HCT116 (cell line): ENCODE measurements at regions not wholly inside any gene's neighbourhood (a gene's known extent, or its start where the extent isn't known, plus 50 kb on each side); places are given as distances from the start of the nearest gene placed in this dataset.

Source experiments
- ATAC-seq: fragments of 200-7000 bp; cut with Tn5 transposase; 2 replicates; pipeline ENCODE4 v1.9.1; 2020; ENCODE audit warnings: mild to moderate bottlenecking, moderate library complexity
- BruUV-seq: library from RNA; stranded (reverse); fragments of 400-500 nt; replicated peaks from 2 replicates; lab custom pipeline; 2021; lab: Mats Ljungman, UMichigan
- CTCF ChIA-PET: fragments of 300-600 bp; sonication (Branson Sonifier 250); formaldehyde crosslinking; loops from one replicate; lab custom pipeline; 2021; ENCODE audit warnings: antibody characterized with exemption; lab: Charles Lee
- POLR2A ChIA-PET: fragments of 300-600, 350-600 bp; sonication (Branson Sonifier 250); formaldehyde crosslinking; loops from one replicate; lab custom pipeline; 2021; ENCODE audit warnings: antibody characterized with exemption; lab: Charles Lee
- RAD21 ChIA-PET, 2 experiments: fragments of 300-600 bp; sonication (Branson Sonifier 250); formaldehyde crosslinking; loops; one replicate each; lab custom pipeline; 2023; ENCODE audit warnings: low total read pairs in 2 of 2; ENCODE audit not compliant: uncharacterized antibody in 2 of 2, unreplicated experiment in 2 of 2, low non-redundant PET in 1 of 2; lab: Charles Lee
- DNase-seq: peaks from one replicate; pipeline ENCODE4 v3.0.0-alpha.2; 2010; ENCODE audit warnings: low read depth, low spot score
- H2AFZ ChIP-seq: fragments of 200-600 bp; shearing (Covaris generic), sonication (generic); 2 replicates; pipeline ENCODE4 v1.6.1; 2017; ENCODE audit warnings: low read depth, mixed run types, mixed read lengths, antibody characterized with exemption, low read length; ENCODE audit not compliant: poor library complexity, severe bottlenecking
- H3K27ac ChIP-seq: 2 replicates; pipeline ENCODE4 v1.5.1; 2012; ENCODE audit warnings: low read depth, low read length
- H3K27me3 ChIP-seq: fragments of 200-600 bp; sonication (generic); 2 replicates; pipeline ENCODE4 v1.6.1; 2016; ENCODE audit warnings: mixed run types, low read length, mixed read lengths; ENCODE audit not compliant: insufficient read depth
- H3K36me3 ChIP-seq, 2 experiments: fragments of 200-500 bp in 1 of 2; fragments of 200-600 bp in 1 of 2; sonication (Bioruptor generic) in 1 of 2; sonication (generic) in 1 of 2; 2 replicates each; pipeline versions ENCODE4 v1.5.1 to v1.6.1; 2014 to 2016; ENCODE audit warnings: low read length in 2 of 2, inconsistent platforms in 1 of 2, mixed read lengths in 1 of 2, mixed run types in 1 of 2; ENCODE audit not compliant: insufficient read depth in 2 of 2, control insufficient read depth in 1 of 2
- H3K4me1 ChIP-seq, 2 experiments: fragments of 200-600 bp in 1 of 2; sonication (generic) in 1 of 2; 2 replicates each; pipeline versions ENCODE4 v1.5.1 to v1.6.1; 2012 to 2017; ENCODE audit warnings: low read length in 2 of 2, inconsistent platforms in 1 of 2, mild to moderate bottlenecking in 1 of 2, mixed read lengths in 1 of 2, mixed run types in 1 of 2, moderate library complexity in 1 of 2; ENCODE audit not compliant: insufficient read depth in 2 of 2, control insufficient read depth in 1 of 2
- H3K4me2 ChIP-seq: fragments of 200-600 bp; sonication (generic); 2 replicates; pipeline ENCODE4 v1.6.1; 2017; ENCODE audit warnings: mixed run types, low read length, mixed read lengths
- H3K4me3 ChIP-seq, 2 experiments: fragments of 200-600 bp in 1 of 2; sonication (generic) in 1 of 2; replicated peaks in 1 of 2; 2 replicates each; pipeline ENCODE4 v1.5.1; 2011 to 2016; ENCODE audit warnings: low read length in 2 of 2, control low read depth in 1 of 2, low read depth in 1 of 2, mild to moderate bottlenecking in 1 of 2, mixed read lengths in 1 of 2, mixed run types in 1 of 2
- H3K79me2 ChIP-seq: fragments of 200-600 bp; sonication (generic); 2 replicates; pipeline ENCODE4 v1.6.1; 2017; ENCODE audit warnings: mild to moderate bottlenecking, mixed run types, low read length, moderate library complexity, mixed read lengths; ENCODE audit not compliant: insufficient read depth
- H3K9ac ChIP-seq: fragments of 200-600 bp; sonication (generic); 2 replicates; pipeline ENCODE4 v1.6.1; 2016; ENCODE audit warnings: low read length, mixed read lengths
- H3K9me2 ChIP-seq: fragments of 200-600 bp; sonication (generic), shearing (Covaris generic); 2 replicates; pipeline ENCODE4 v1.6.1; 2017; ENCODE audit warnings: mixed run types, mild to moderate bottlenecking, moderate library complexity; ENCODE audit not compliant: insufficient read depth
- H3K9me3 ChIP-seq, 2 experiments: fragments of 200-500 bp in 1 of 2; fragments of 200-600 bp in 1 of 2; sonication (Bioruptor generic) in 1 of 2; sonication (generic) in 1 of 2; 2 replicates each; pipeline ENCODE4 v1.6.1; 2014 to 2017; ENCODE audit warnings: low read length in 2 of 2, mixed read lengths in 2 of 2, inconsistent platforms in 1 of 2, low read depth in 1 of 2, mild to moderate bottlenecking in 1 of 2, mixed run types in 1 of 2, moderate library complexity in 1 of 2; ENCODE audit not compliant: control insufficient read depth in 1 of 2, insufficient read depth in 1 of 2
- H4K20me1 ChIP-seq: fragments of 200-600 bp; sonication (generic), shearing (Covaris generic); 2 replicates; pipeline ENCODE4 v1.6.1; 2017; ENCODE audit warnings: mixed run types, mild to moderate bottlenecking, moderate library complexity; ENCODE audit not compliant: insufficient read depth
- ATF3 ChIP-seq: IDR thresholded peaks from 2 replicates; pipeline ENCODE4 v1.6.1; 2012
- CEBPB ChIP-seq: IDR thresholded peaks from 2 replicates; pipeline ENCODE4 v1.6.1; 2012; ENCODE audit warnings: low read depth
- ELF1 ChIP-seq: IDR thresholded peaks from 2 replicates; pipeline ENCODE4 v1.6.1; 2012; ENCODE audit warnings: low read depth, borderline replicate concordance
- FOSL1 ChIP-seq: IDR thresholded peaks from 2 replicates; pipeline ENCODE4 v1.6.1; 2012; ENCODE audit warnings: low read depth
- RAD21 ChIP-seq: IDR thresholded peaks from 2 replicates; pipeline ENCODE4 v1.6.1; 2012; ENCODE audit warnings: low read depth, mild to moderate bottlenecking
- SIN3A ChIP-seq: IDR thresholded peaks from 2 replicates; pipeline ENCODE4 v1.6.1; 2012; ENCODE audit warnings: low read depth
- YY1 ChIP-seq: IDR thresholded peaks from 2 replicates; pipeline ENCODE4 v1.6.1; 2011; ENCODE audit warnings: low read length, low read depth, moderate library complexity, mild to moderate bottlenecking; ENCODE audit not compliant: insufficient replicate concordance; ENCODE audit errors: extremely low read depth
- ZFX ChIP-seq: fragments of 450-650 bp; IDR thresholded peaks from 2 replicates; pipeline ENCODE4 v1.6.1; 2017
- intact Hi-C: fragments of 100-400 bp; cut with micrococcal nuclease; formaldehyde crosslinking; loops from 2 replicates; pipeline ENCODE4 v1.10.0; 2022

GRCh38 chr1:228937351-228937750 is 202.1 kb downstream of the RHOU start:
- Histone ChIP-seq H3K79me2 (no peaks in the 10 kb centered on the region), H3K9me3 (no peaks in the 10 kb centered on the region), H3K9me2 (no peaks in the 10 kb centered on the region), H3K36me3 (no peaks in the 10 kb centered on the region), H3K27ac (no peak overlapping the region), H3K4me3 (no peak overlapping the region), H2AFZ (no peak overlapping the region), H3K4me1 (no peaks in the 10 kb centered on the region), H3K9ac (no peak overlapping the region), H3K4me2 (no peak overlapping the region), H4K20me1 (no peaks in the 10 kb centered on the region), H3K27me3 (no peaks in the 10 kb centered on the region)
- ChIA-PET POLR2A (no interaction called here), CTCF (no interaction called here), RAD21 (no interaction called here)
- intact Hi-C loops: no loop called here
- DNase-seq (no peak), ATAC-seq (no peak)
- no TSS peak for BruUV-seq
- TF ChIP-seq FOSL1: no peak
- TF ChIP-seq CEBPB: no peak
- TF ChIP-seq ELF1: no peak
- TF ChIP-seq YY1: no peak
- no peak for TF ChIP-seq ZFX
- TF ChIP-seq RAD21: no peak

GRCh38 chr1:228937851-228938536 is 202.7 kb downstream of the RHOU start:
- CTCF ChIA-PET: no interaction called here
- intact Hi-C loops: no loop called here
- RAD21 ChIA-PET: no interaction called here
- no peaks in the 10 kb centered on the region for H3K79me2 ChIP-seq
- H3K4me1 ChIP-seq: no peaks in the 10 kb centered on the region
- H3K9me2 ChIP-seq: no peaks in the 10 kb centered on the region
- no peaks in the 10 kb centered on the region for H3K9me3 ChIP-seq
- BruUV-seq: no TSS peak
- no peak overlapping the region for H3K4me3 ChIP-seq
- no peak overlapping the region for H3K27ac ChIP-seq
- H2AFZ ChIP-seq: no peak overlapping the region
- no peaks in the 10 kb centered on the region for H4K20me1 ChIP-seq
- ATAC-seq (no peak), DNase-seq (no peak)
- no peaks in the 10 kb centered on the region for H3K36me3 ChIP-seq
- no peak overlapping the region for H3K9ac ChIP-seq
- no peaks in the 10 kb centered on the region for H3K27me3 ChIP-seq
- no peak overlapping the region for H3K4me2 ChIP-seq
- TF ChIP-seq ATF3: no peak
- no peak for TF ChIP-seq SIN3A
- POLR2A ChIA-PET: no interaction called here
